ENCODE measurements at regions not wholly inside any gene's neighbourhood (a gene's known extent, or its start where the extent isn't known, plus 50 kb on each side); places are given as distances from the start of the nearest gene placed in this dataset.

DNA sequence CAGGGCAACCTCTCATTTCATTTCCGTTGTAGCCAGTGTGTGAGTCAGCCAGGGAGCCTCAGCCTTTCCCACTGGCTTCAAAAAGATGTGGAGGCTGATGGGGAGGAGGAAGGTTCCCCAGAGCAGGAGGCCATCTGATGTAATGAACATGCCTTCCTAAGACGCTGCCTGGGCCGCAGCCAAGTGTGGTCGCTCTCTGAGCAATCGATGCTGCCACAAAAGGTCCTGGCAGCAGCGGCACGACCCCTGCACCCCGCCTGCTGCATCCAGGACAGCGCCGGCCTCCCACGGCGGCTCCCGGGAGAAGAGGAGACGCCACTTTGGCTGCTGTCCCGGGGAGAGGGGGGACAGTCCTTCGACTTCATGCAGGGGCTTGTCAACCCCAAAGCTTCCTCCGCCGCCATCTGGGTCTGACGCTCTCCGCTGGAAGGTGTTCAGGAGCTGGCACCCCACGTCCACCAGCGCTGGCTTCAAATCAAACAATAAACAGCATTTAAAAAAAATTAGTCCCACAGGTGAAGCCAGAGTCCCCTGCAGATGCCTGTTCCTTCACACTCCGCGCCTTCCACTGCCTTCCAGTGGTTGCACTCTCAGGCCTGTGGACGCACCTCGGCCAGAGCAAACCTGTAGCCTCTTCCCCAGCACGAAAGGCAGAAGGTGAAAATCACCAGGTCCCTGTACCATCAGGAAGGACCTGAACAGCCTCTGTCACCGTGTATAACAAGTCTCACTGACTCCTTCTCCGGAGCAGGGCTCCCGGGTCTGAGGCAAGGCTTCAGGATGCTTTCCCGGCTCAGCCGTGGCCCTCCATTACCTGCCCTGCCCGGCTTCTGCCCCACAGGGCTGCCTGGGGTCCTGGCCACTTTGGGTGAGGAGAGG lies 930.7 kb downstream of the BRD1 start:
- TF ChIP-seq ZNF569 (CRISPR knock-in tag; IDR thresholded peaks at IDR 0.05; ENCODE audit: borderline replicate concordance) (no peak), REL (CRISPR knock-in tag; conservative IDR thresholded peaks at IDR 0.05) (no peak), CHCHD3 (CRISPR knock-in tag; IDR thresholded peaks at IDR 0.05) (no peak), EZH2 (conservative IDR thresholded peaks at IDR 0.05; ENCODE audit: low read depth, low read length) (no peak), ZNF24 (IDR thresholded peaks at IDR 0.05) (no peak)
- TF ChIP-seq, protein P1, sequence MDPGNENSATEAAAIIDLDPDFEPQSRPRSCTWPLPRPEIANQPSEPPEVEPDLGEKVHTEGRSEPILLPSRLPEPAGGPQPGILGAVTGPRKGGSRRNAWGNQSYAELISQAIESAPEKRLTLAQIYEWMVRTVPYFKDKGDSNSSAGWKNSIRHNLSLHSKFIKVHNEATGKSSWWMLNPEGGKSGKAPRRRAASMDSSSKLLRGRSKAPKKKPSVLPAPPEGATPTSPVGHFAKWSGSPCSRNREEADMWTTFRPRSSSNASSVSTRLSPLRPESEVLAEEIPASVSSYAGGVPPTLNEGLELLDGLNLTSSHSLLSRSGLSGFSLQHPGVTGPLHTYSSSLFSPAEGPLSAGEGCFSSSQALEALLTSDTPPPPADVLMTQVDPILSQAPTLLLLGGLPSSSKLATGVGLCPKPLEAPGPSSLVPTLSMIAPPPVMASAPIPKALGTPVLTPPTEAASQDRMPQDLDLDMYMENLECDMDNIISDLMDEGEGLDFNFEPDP (CRISPR knock-in tag; conservative IDR thresholded peaks at IDR 0.05) = no peak
- TF ChIP-seq, protein P2, sequence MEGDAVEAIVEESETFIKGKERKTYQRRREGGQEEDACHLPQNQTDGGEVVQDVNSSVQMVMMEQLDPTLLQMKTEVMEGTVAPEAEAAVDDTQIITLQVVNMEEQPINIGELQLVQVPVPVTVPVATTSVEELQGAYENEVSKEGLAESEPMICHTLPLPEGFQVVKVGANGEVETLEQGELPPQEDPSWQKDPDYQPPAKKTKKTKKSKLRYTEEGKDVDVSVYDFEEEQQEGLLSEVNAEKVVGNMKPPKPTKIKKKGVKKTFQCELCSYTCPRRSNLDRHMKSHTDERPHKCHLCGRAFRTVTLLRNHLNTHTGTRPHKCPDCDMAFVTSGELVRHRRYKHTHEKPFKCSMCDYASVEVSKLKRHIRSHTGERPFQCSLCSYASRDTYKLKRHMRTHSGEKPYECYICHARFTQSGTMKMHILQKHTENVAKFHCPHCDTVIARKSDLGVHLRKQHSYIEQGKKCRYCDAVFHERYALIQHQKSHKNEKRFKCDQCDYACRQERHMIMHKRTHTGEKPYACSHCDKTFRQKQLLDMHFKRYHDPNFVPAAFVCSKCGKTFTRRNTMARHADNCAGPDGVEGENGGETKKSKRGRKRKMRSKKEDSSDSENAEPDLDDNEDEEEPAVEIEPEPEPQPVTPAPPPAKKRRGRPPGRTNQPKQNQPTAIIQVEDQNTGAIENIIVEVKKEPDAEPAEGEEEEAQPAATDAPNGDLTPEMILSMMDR (CRISPR knock-in tag; IDR thresholded peaks at IDR 0.05) = no peak
- TF ChIP-seq, protein P3, sequence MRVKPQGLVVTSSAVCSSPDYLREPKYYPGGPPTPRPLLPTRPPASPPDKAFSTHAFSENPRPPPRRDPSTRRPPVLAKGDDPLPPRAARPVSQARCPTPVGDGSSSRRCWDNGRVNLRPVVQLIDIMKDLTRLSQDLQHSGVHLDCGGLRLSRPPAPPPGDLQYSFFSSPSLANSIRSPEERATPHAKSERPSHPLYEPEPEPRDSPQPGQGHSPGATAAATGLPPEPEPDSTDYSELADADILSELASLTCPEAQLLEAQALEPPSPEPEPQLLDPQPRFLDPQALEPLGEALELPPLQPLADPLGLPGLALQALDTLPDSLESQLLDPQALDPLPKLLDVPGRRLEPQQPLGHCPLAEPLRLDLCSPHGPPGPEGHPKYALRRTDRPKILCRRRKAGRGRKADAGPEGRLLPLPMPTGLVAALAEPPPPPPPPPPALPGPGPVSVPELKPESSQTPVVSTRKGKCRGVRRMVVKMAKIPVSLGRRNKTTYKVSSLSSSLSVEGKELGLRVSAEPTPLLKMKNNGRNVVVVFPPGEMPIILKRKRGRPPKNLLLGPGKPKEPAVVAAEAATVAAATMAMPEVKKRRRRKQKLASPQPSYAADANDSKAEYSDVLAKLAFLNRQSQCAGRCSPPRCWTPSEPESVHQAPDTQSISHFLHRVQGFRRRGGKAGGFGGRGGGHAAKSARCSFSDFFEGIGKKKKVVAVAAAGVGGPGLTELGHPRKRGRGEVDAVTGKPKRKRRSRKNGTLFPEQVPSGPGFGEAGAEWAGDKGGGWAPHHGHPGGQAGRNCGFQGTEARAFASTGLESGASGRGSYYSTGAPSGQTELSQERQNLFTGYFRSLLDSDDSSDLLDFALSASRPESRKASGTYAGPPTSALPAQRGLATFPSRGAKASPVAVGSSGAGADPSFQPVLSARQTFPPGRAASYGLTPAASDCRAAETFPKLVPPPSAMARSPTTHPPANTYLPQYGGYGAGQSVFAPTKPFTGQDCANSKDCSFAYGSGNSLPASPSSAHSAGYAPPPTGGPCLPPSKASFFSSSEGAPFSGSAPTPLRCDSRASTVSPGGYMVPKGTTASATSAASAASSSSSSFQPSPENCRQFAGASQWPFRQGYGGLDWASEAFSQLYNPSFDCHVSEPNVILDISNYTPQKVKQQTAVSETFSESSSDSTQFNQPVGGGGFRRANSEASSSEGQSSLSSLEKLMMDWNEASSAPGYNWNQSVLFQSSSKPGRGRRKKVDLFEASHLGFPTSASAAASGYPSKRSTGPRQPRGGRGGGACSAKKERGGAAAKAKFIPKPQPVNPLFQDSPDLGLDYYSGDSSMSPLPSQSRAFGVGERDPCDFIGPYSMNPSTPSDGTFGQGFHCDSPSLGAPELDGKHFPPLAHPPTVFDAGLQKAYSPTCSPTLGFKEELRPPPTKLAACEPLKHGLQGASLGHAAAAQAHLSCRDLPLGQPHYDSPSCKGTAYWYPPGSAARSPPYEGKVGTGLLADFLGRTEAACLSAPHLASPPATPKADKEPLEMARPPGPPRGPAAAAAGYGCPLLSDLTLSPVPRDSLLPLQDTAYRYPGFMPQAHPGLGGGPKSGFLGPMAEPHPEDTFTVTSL (CRISPR knock-in tag; IDR thresholded peaks at IDR 0.05; ENCODE audit: borderline replicate concordance) = no peak
- TF ChIP-seq, protein P4, sequence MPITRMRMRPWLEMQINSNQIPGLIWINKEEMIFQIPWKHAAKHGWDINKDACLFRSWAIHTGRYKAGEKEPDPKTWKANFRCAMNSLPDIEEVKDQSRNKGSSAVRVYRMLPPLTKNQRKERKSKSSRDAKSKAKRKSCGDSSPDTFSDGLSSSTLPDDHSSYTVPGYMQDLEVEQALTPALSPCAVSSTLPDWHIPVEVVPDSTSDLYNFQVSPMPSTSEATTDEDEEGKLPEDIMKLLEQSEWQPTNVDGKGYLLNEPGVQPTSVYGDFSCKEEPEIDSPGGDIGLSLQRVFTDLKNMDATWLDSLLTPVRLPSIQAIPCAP (CRISPR knock-in tag; IDR thresholded peaks at IDR 0.05; ENCODE audit: low read depth) = no peak

All from HepG2 (cell line).